HCT116 (cell line): ENCODE measurements at regions not wholly inside any gene's neighbourhood (a gene's known extent, or its start where the extent isn't known, plus 50 kb on each side); places are given as distances from the start of the nearest gene placed in this dataset.

ENCODE experiments used
- ATAC-seq: fragments of 200-7000 bp; cut with Tn5 transposase; 2 replicates; pipeline ENCODE4 v1.9.1; 2020; ENCODE audit warnings: mild to moderate bottlenecking, moderate library complexity
- BruUV-seq: library from RNA; stranded (reverse); fragments of 400-500 nt; replicated peaks from 2 replicates; lab custom pipeline; 2021; lab: Mats Ljungman, UMichigan
- CTCF ChIA-PET: fragments of 300-600 bp; sonication (Branson Sonifier 250); formaldehyde crosslinking; loops from one replicate; lab custom pipeline; 2021; ENCODE audit warnings: antibody characterized with exemption; lab: Charles Lee
- POLR2A ChIA-PET: fragments of 300-600, 350-600 bp; sonication (Branson Sonifier 250); formaldehyde crosslinking; loops from one replicate; lab custom pipeline; 2021; ENCODE audit warnings: antibody characterized with exemption; lab: Charles Lee
- RAD21 ChIA-PET, 2 experiments: fragments of 300-600 bp; sonication (Branson Sonifier 250); formaldehyde crosslinking; loops; one replicate each; lab custom pipeline; 2023; ENCODE audit warnings: low total read pairs in 2 of 2; ENCODE audit not compliant: uncharacterized antibody in 2 of 2, unreplicated experiment in 2 of 2, low non-redundant PET in 1 of 2; lab: Charles Lee
- DNase-seq: peaks from one replicate; pipeline ENCODE4 v3.0.0-alpha.2; 2010; ENCODE audit warnings: low read depth, low spot score
- H2AFZ ChIP-seq: fragments of 200-600 bp; shearing (Covaris generic), sonication (generic); 2 replicates; pipeline ENCODE4 v1.6.1; 2017; ENCODE audit warnings: low read depth, mixed run types, mixed read lengths, antibody characterized with exemption, low read length; ENCODE audit not compliant: poor library complexity, severe bottlenecking
- H3K27ac ChIP-seq: 2 replicates; pipeline ENCODE4 v1.5.1; 2012; ENCODE audit warnings: low read depth, low read length
- H3K27me3 ChIP-seq: fragments of 200-600 bp; sonication (generic); 2 replicates; pipeline ENCODE4 v1.6.1; 2016; ENCODE audit warnings: mixed run types, low read length, mixed read lengths; ENCODE audit not compliant: insufficient read depth
- H3K36me3 ChIP-seq, 2 experiments: fragments of 200-500 bp in 1 of 2; fragments of 200-600 bp in 1 of 2; sonication (Bioruptor generic) in 1 of 2; sonication (generic) in 1 of 2; 2 replicates each; pipeline versions ENCODE4 v1.5.1 to v1.6.1; 2014 to 2016; ENCODE audit warnings: low read length in 2 of 2, inconsistent platforms in 1 of 2, mixed read lengths in 1 of 2, mixed run types in 1 of 2; ENCODE audit not compliant: insufficient read depth in 2 of 2, control insufficient read depth in 1 of 2
- H3K4me1 ChIP-seq, 2 experiments: fragments of 200-600 bp in 1 of 2; sonication (generic) in 1 of 2; 2 replicates each; pipeline versions ENCODE4 v1.5.1 to v1.6.1; 2012 to 2017; ENCODE audit warnings: low read length in 2 of 2, inconsistent platforms in 1 of 2, mild to moderate bottlenecking in 1 of 2, mixed read lengths in 1 of 2, mixed run types in 1 of 2, moderate library complexity in 1 of 2; ENCODE audit not compliant: insufficient read depth in 2 of 2, control insufficient read depth in 1 of 2
- H3K4me2 ChIP-seq: fragments of 200-600 bp; sonication (generic); 2 replicates; pipeline ENCODE4 v1.6.1; 2017; ENCODE audit warnings: mixed run types, low read length, mixed read lengths
- H3K4me3 ChIP-seq, 2 experiments: fragments of 200-600 bp in 1 of 2; sonication (generic) in 1 of 2; replicated peaks in 1 of 2; 2 replicates each; pipeline ENCODE4 v1.5.1; 2011 to 2016; ENCODE audit warnings: low read length in 2 of 2, control low read depth in 1 of 2, low read depth in 1 of 2, mild to moderate bottlenecking in 1 of 2, mixed read lengths in 1 of 2, mixed run types in 1 of 2
- H3K79me2 ChIP-seq: fragments of 200-600 bp; sonication (generic); 2 replicates; pipeline ENCODE4 v1.6.1; 2017; ENCODE audit warnings: mild to moderate bottlenecking, mixed run types, low read length, moderate library complexity, mixed read lengths; ENCODE audit not compliant: insufficient read depth
- H3K9ac ChIP-seq: fragments of 200-600 bp; sonication (generic); 2 replicates; pipeline ENCODE4 v1.6.1; 2016; ENCODE audit warnings: low read length, mixed read lengths
- H3K9me2 ChIP-seq: fragments of 200-600 bp; sonication (generic), shearing (Covaris generic); 2 replicates; pipeline ENCODE4 v1.6.1; 2017; ENCODE audit warnings: mixed run types, mild to moderate bottlenecking, moderate library complexity; ENCODE audit not compliant: insufficient read depth
- H3K9me3 ChIP-seq, 2 experiments: fragments of 200-500 bp in 1 of 2; fragments of 200-600 bp in 1 of 2; sonication (Bioruptor generic) in 1 of 2; sonication (generic) in 1 of 2; 2 replicates each; pipeline ENCODE4 v1.6.1; 2014 to 2017; ENCODE audit warnings: low read length in 2 of 2, mixed read lengths in 2 of 2, inconsistent platforms in 1 of 2, low read depth in 1 of 2, mild to moderate bottlenecking in 1 of 2, mixed run types in 1 of 2, moderate library complexity in 1 of 2; ENCODE audit not compliant: control insufficient read depth in 1 of 2, insufficient read depth in 1 of 2
- H4K20me1 ChIP-seq: fragments of 200-600 bp; sonication (generic), shearing (Covaris generic); 2 replicates; pipeline ENCODE4 v1.6.1; 2017; ENCODE audit warnings: mixed run types, mild to moderate bottlenecking, moderate library complexity; ENCODE audit not compliant: insufficient read depth
- CTCF ChIP-seq, 3 experiments: fragments of 200-600 bp in 1 of 3; sonication (generic) in 1 of 3; IDR thresholded peaks in 2 of 3; conservative IDR thresholded peaks in 1 of 3; 2 replicates each; pipeline ENCODE4 v1.5.1; 2012 to 2017; ENCODE audit warnings: low read depth in 2 of 3, low read length in 2 of 3, antibody characterized with exemption in 1 of 3, borderline replicate concordance in 1 of 3, control low read depth in 1 of 3, mild to moderate bottlenecking in 1 of 3, mixed read lengths in 1 of 3, mixed run types in 1 of 3, moderate library complexity in 1 of 3; ENCODE audit not compliant: insufficient read depth in 1 of 3
- EGR1 ChIP-seq: IDR thresholded peaks from 2 replicates; pipeline ENCODE4 v1.6.1; 2012; ENCODE audit warnings: low read depth
- ELF1 ChIP-seq: IDR thresholded peaks from 2 replicates; pipeline ENCODE4 v1.6.1; 2012; ENCODE audit warnings: low read depth, borderline replicate concordance
- EZH2phosphoT487 ChIP-seq: fragments of 200-600 bp; IDR thresholded peaks from 2 replicates; pipeline ENCODE4 v1.6.1; 2018; ENCODE audit warnings: antibody characterized with exemption, borderline replicate concordance
- FOSL1 ChIP-seq: IDR thresholded peaks from 2 replicates; pipeline ENCODE4 v1.6.1; 2012; ENCODE audit warnings: low read depth
- MAX ChIP-seq: IDR thresholded peaks from 2 replicates; pipeline ENCODE4 v1.6.1; 2012
- SIN3A ChIP-seq: IDR thresholded peaks from 2 replicates; pipeline ENCODE4 v1.6.1; 2012; ENCODE audit warnings: low read depth
- SP1 ChIP-seq: IDR thresholded peaks from 2 replicates; pipeline ENCODE4 v1.6.1; 2012; ENCODE audit warnings: low read depth
- SRF ChIP-seq: IDR thresholded peaks from 2 replicates; pipeline ENCODE4 v1.6.1; 2012; ENCODE audit warnings: low read depth
- YY1 ChIP-seq: IDR thresholded peaks from 2 replicates; pipeline ENCODE4 v1.6.1; 2011; ENCODE audit warnings: low read length, low read depth, moderate library complexity, mild to moderate bottlenecking; ENCODE audit not compliant: insufficient replicate concordance; ENCODE audit errors: extremely low read depth
- ZBTB33 ChIP-seq: IDR thresholded peaks from 2 replicates; pipeline ENCODE4 v1.6.1; 2011; ENCODE audit warnings: mild to moderate bottlenecking, low read length, moderate library complexity; ENCODE audit not compliant: insufficient replicate concordance; ENCODE audit errors: extremely low read depth
- intact Hi-C: fragments of 100-400 bp; cut with micrococcal nuclease; formaldehyde crosslinking; loops from 2 replicates; pipeline ENCODE4 v1.10.0; 2022
- TF ChIP-seq, protein P1 (sequence below): IDR thresholded peaks from 2 replicates; pipeline ENCODE4 v1.6.1; 2012

- no peaks in the 10 kb centered on the region for H4K20me1 ChIP-seq
- H3K27me3 ChIP-seq: no peaks in the 10 kb centered on the region
- RAD21 ChIA-PET: no interaction called here
- H3K9ac ChIP-seq: no peak overlapping the region
- CTCF ChIA-PET: no interaction called here
- no peaks in the 10 kb centered on the region for H3K4me1 ChIP-seq
- no peak for DNase-seq
- H3K79me2 ChIP-seq: no peaks in the 10 kb centered on the region
- BruUV-seq: no TSS peak
- POLR2A ChIA-PET: no interaction called here
- no peaks in the 10 kb centered on the region for H3K36me3 ChIP-seq
- H3K4me3 ChIP-seq: no peak overlapping the region
- H3K27ac ChIP-seq: no peak overlapping the region
- intact Hi-C loops: no loop called here
- H3K4me2 ChIP-seq: no peak overlapping the region
- no peaks in the 10 kb centered on the region for H3K9me2 ChIP-seq
- H2AFZ ChIP-seq: no peak overlapping the region
- no peak for ATAC-seq
- TF ChIP-seq SRF (no peak), SP1 (no peak), YY1 (no peak), ZBTB33 (no peak), ELF1 (no peak), CTCF (IDR thresholded peaks at IDR 0.05 in 2 of 3, conservative IDR thresholded peaks at IDR 0.05 in 1 of 3; ENCODE audit: borderline replicate concordance in 1 of 3, insufficient read depth in 1 of 3, low read depth in 2 of 3, low read length in 2 of 3) (no peak), EGR1 (no peak), EZH2phosphoT487 (no peak), SIN3A (no peak), MAX (no peak), FOSL1 (no peak)
- TF ChIP-seq, protein P1, sequence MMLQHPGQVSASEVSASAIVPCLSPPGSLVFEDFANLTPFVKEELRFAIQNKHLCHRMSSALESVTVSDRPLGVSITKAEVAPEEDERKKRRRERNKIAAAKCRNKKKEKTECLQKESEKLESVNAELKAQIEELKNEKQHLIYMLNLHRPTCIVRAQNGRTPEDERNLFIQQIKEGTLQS: no peak
- H3K9me3 ChIP-seq: no peaks in the 10 kb centered on the region
Observed at GRCh38 chr4:20085653-20086052, 166.1 kb upstream of the SLIT2 start.
